K562 (cell line): ENCODE measurements at regions not wholly inside any gene's neighbourhood (a gene's known extent, or its start where the extent isn't known, plus 50 kb on each side); places are given as distances from the start of the nearest gene placed in this dataset.
A peak's percentile ranks its signal among the peaks of the same experiment; 100 is the strongest.

Experiments used
- ATAC-seq: fragments of 200-7000 bp; cut with Tn5 transposase; 3 replicates; pipeline ENCODE4 v1.9.1; 2020; ENCODE audit warnings: moderate library complexity
- BruUV-seq: library from RNA; stranded (reverse); fragments of 400-500 nt; replicated peaks from 2 replicates; lab custom pipeline; 2021; lab: Mats Ljungman, UMichigan
- CTCF ChIA-PET: fragments of 300-600 bp; formaldehyde crosslinking; extraction: SDS; loops from one replicate; lab custom pipeline; 2021; ENCODE audit warnings: low intra/inter-chr PET ratio; lab: Yijun Ruan, JAX
- POLR2A ChIA-PET: fragments of 300-600, 350-650 bp; sonication (Branson Sonifier 250); formaldehyde crosslinking; extraction: SDS; loops from one replicate; lab custom pipeline; 2021; ENCODE audit warnings: antibody characterized with exemption, inconsistent platforms; lab: Yijun Ruan, JAX
- DNase-seq, 4 experiments: peaks; one replicate each; pipeline versions ENCODE4 v3.0.0 to v3.0.0-alpha.2; 2011 to 2018; ENCODE audit warnings: low spot score in 3 of 4, mixed read lengths in 3 of 4; ENCODE audit errors: extremely low read depth in 1 of 4
- FAIRE-seq: peaks from 2 replicates; lab custom pipeline; 2011; peaks lifted over from hg19 to GRCh38; lab: Jason Lieb, UNC
- H2AFZ ChIP-seq: 2 replicates; pipeline ENCODE4 v1.6.0; 2011; ENCODE audit warnings: low read depth, low read length, control low read depth, inconsistent platforms
- H3K27ac ChIP-seq: fragments of 200-600 bp; 3 replicates; pipeline ENCODE4 v1.8.0; 2011; ENCODE audit warnings: low read depth, mild to moderate bottlenecking, control low read depth, inconsistent platforms, low read length, moderate library complexity, mixed read lengths; ENCODE audit errors: extremely low read depth
- H3K27me3 ChIP-seq, 2 experiments: fragments of 300-600 bp in 1 of 2; 2 replicates in 1 of 2; 3 replicates in 1 of 2; pipeline versions ENCODE4 v1.6.0 to v1.8.0; 2011; ENCODE audit warnings: inconsistent platforms in 2 of 2, low read length in 2 of 2, mild to moderate bottlenecking in 1 of 2, mixed read lengths in 1 of 2, moderate library complexity in 1 of 2; ENCODE audit not compliant: control insufficient read depth in 2 of 2, insufficient read depth in 2 of 2
- H3K36me3 ChIP-seq: fragments of 300-600 bp; 3 replicates; pipeline ENCODE4 v1.8.0; 2011; ENCODE audit warnings: mild to moderate bottlenecking, low read length, inconsistent platforms; ENCODE audit not compliant: control insufficient read depth, insufficient read depth
- H3K4me1 ChIP-seq, 2 experiments: fragments of 200-600 bp in 1 of 2; replicated peaks in 1 of 2; 2 replicates in 1 of 2; 3 replicates in 1 of 2; pipeline versions ENCODE4 v1.5.1 to v1.8.0; 2011; ENCODE audit warnings: inconsistent platforms in 2 of 2, low read length in 2 of 2, mild to moderate bottlenecking in 1 of 2, mixed read lengths in 1 of 2, moderate library complexity in 1 of 2; ENCODE audit not compliant: control insufficient read depth in 2 of 2, insufficient read depth in 2 of 2
- H3K4me2 ChIP-seq: 2 replicates; pipeline ENCODE4 v1.6.1; 2011; ENCODE audit warnings: low read length, control low read depth, inconsistent platforms, mixed read lengths; ENCODE audit not compliant: insufficient read depth
- H3K4me3 ChIP-seq: fragments of 200-600 bp; sonication (generic), shearing (Covaris generic); 2 replicates; pipeline ENCODE4 v1.5.1; 2016; ENCODE audit warnings: control low read depth, inconsistent platforms
- H3K79me2 ChIP-seq: fragments of 200-600 bp; 3 replicates; pipeline ENCODE4 v1.8.0; 2011; ENCODE audit warnings: low read length, inconsistent platforms; ENCODE audit not compliant: control insufficient read depth, insufficient read depth
- H3K9ac ChIP-seq, 2 experiments: 2 replicates each; pipeline versions ENCODE4 v1.6.0 to v1.6.1; 2011; ENCODE audit warnings: low read depth in 2 of 2, low read length in 2 of 2, control low read depth in 1 of 2, inconsistent platforms in 1 of 2, mild to moderate bottlenecking in 1 of 2, mixed read lengths in 1 of 2; ENCODE audit not compliant: insufficient read depth in 1 of 2
- H3K9me1 ChIP-seq: one replicate; pipeline ENCODE4 v1.6.0; 2011; ENCODE audit warnings: inconsistent platforms, mild to moderate bottlenecking, low read length, moderate library complexity; ENCODE audit not compliant: control insufficient read depth, insufficient read depth
- H3K9me3 ChIP-seq: replicated peaks from 2 replicates; pipeline ENCODE4 v1.5.1; 2011; ENCODE audit warnings: low read depth, low read length, inconsistent platforms; ENCODE audit not compliant: control insufficient read depth, insufficient read depth
- H4K20me1 ChIP-seq: replicated peaks from 2 replicates; pipeline ENCODE4 v1.6.1; 2011; ENCODE audit warnings: low read length, inconsistent platforms, mixed read lengths; ENCODE audit not compliant: control insufficient read depth, insufficient read depth
- FIP1L1 ChIP-seq: fragments of 200-400 bp; formaldehyde crosslinking; IDR thresholded peaks from 2 replicates; pipeline ENCODE4 v1.6.1; 2018; ENCODE audit warnings: mild to moderate bottlenecking, low read depth, low read length; ENCODE audit not compliant: poor library complexity, severe bottlenecking
- KDM4B ChIP-seq, 2 experiments: fragments of 450-650 bp in 1 of 2; sonication (generic) in 1 of 2; IDR thresholded peaks; 2 replicates each; pipeline ENCODE4 v1.6.1; 2016 to 2017; ENCODE audit warnings: borderline replicate concordance in 2 of 2, antibody characterized with exemption in 1 of 2, low read depth in 1 of 2, mild to moderate bottlenecking in 1 of 2
- NONO ChIP-seq, 2 experiments: fragments of 200-400 bp in 1 of 2; fragments of 450-650 bp in 1 of 2; formaldehyde crosslinking in 1 of 2; IDR thresholded peaks; 2 replicates each; pipeline ENCODE4 v1.6.1; 2017; ENCODE audit warnings: low read depth in 2 of 2, mild to moderate bottlenecking in 2 of 2, moderate library complexity in 2 of 2, low read length in 1 of 2
- NR3C1 ChIP-seq: sonication (generic); formaldehyde crosslinking; IDR thresholded peaks from 2 replicates; pipeline ENCODE4 v1.8.1; 2022; ENCODE audit warnings: missing genetic modification reagents
- RBBP5 ChIP-seq: fragments of 200-600 bp; sonication (generic); IDR thresholded peaks from 2 replicates; pipeline ENCODE4 v1.6.1; 2012; ENCODE audit warnings: borderline replicate concordance, mild to moderate bottlenecking, low read length, control low read depth, inconsistent platforms; ENCODE audit not compliant: insufficient read depth, poor library complexity, severe bottlenecking
- XRCC4 ChIP-seq: IDR thresholded peaks from one replicate; pipeline ENCODE4 v1.6.1; 2011; ENCODE audit not compliant: insufficient read depth, insufficient read length; ENCODE audit errors: extremely low read depth
- WGBS: fragments of 100-300 bp; shearing (Covaris generic); methylation state at CpG from one replicate; pipeline ENCODE4 v1.1.6; 2016; ENCODE audit warnings: low coverage, mixed read lengths; ENCODE audit not compliant: insufficient coverage; ENCODE audit errors: missing lambda C conversion rate; 5-methylcytosine and 5-hydroxymethylcytosine counted together
- in situ Hi-C: fragments of 300-500 bp; cut with MboI; formaldehyde crosslinking; loops from 4 replicates; pipeline ENCODE4 v1.15.0; 2018; ENCODE audit warnings: inconsistent platforms, mixed read lengths
- intact Hi-C: fragments of 100-400 bp; cut with micrococcal nuclease; formaldehyde crosslinking; loops from 2 replicates; pipeline ENCODE4 v1.14.2; 2022
- TF ChIP-seq, protein P1 (sequence below): sonication (generic); formaldehyde crosslinking; IDR thresholded peaks from 2 replicates; pipeline ENCODE4 v1.8.0; 2022; ENCODE audit warnings: mild to moderate bottlenecking, missing genetic modification reagents
- TF ChIP-seq, protein P2 (sequence below): fragments of 450-650 bp; IDR thresholded peaks from 2 replicates; pipeline ENCODE4 v1.6.1; 2016

DNA sequence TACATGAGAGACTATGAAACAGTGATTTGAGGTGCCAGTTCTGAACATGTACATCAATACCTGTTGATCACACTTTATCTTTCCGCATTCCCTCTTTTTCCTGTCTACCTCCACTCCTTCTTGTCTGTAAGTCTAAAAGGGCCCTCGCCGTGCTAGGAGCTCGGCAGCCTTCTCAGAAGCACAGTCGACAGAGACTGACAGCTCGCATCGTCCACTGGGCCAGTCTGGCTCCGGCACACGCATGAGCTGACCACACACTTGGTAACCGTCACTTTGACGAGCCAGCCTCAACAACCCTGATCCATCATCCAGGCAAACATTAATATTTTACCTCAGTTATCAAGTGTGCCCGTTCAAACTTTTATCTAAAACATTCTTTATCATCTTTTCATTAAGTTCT, 265.3 kb downstream of the TFAP2A start:
- Histone ChIP-seq H3K9ac (no peak overlapping the region), H3K4me2 (no peak overlapping the region), H3K9me3 (no peaks in the 10 kb centered on the region), H3K4me1 (no peaks in the 10 kb centered on the region), H3K79me2 (no peaks in the 10 kb centered on the region), H2AFZ (peak overlapping the region; percentile 27; the same call in 1 of the 2 replicates), H3K4me3 (no peak overlapping the region), H3K27me3 (peaks cover 0 to 4% of the 10 kb centered on the region in 2 experiments; a peak in 1 of 5 replicates), H3K9me1 (no peaks in the 10 kb centered on the region), H4K20me1 (no peaks in the 10 kb centered on the region), H3K27ac (no peak overlapping the region), H3K36me3 (no peaks in the 10 kb centered on the region)
- TF ChIP-seq, protein P1, sequence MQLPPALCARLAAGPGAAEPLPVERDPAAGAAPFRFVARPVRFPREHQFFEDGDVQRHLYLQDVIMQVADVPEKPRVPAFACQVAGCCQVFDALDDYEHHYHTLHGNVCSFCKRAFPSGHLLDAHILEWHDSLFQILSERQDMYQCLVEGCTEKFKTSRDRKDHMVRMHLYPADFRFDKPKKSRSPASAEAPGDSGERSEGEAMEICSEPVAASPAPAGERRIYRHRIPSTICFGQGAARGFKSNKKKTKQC: no peak
- TF ChIP-seq, protein P2, sequence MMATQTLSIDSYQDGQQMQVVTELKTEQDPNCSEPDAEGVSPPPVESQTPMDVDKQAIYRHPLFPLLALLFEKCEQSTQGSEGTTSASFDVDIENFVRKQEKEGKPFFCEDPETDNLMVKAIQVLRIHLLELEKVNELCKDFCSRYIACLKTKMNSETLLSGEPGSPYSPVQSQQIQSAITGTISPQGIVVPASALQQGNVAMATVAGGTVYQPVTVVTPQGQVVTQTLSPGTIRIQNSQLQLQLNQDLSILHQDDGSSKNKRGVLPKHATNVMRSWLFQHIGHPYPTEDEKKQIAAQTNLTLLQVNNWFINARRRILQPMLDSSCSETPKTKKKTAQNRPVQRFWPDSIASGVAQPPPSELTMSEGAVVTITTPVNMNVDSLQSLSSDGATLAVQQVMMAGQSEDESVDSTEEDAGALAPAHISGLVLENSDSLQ: peak; percentile 41; the same call in 1 of the 2 replicates
- no peak for TF ChIP-seq NR3C1 (CRISPR knock-in tag)
- TF ChIP-seq RBBP5: no peak
- TF ChIP-seq KDM4B (IDR thresholded peaks at IDR 0.05; ENCODE audit: borderline replicate concordance in 2 of 2, low read depth in 1 of 2): no peak
- TF ChIP-seq FIP1L1: no peak
- TF ChIP-seq NONO (IDR thresholded peaks at IDR 0.05; ENCODE audit: low read depth in 2 of 2, low read length in 1 of 2): no peak
- TF ChIP-seq XRCC4: no peak
- 10% methylated on average over 12 of the region's 12 CpGs for WGBS
- POLR2A ChIA-PET: interaction anchor here (0.7 to 1.0 kb wide), 2 partner anchors 14 to 23 kb away, joined by 3 to 5 read pairs; no protein-coding TSS in a partner anchor
- ATAC-seq: no peak
- CTCF ChIA-PET: no interaction called here
- no peak for DNase-seq
- intact Hi-C loops (loop anchor here (5.0 kb wide), 1 partner anchor 253 kb away; no protein-coding TSS in a partner anchor), in situ Hi-C loops (no loop called here)
- no TSS peak for BruUV-seq
- no peak for FAIRE-seq
